IMR-90 (cell line): ENCODE measurements at regions not wholly inside any gene's neighbourhood (a gene's known extent, or its start where the extent isn't known, plus 50 kb on each side); places are given as distances from the start of the nearest gene placed in this dataset.
A peak's percentile ranks its signal among the peaks of the same experiment; 100 is the strongest.

Source experiments
- ATAC-seq: fragments of 200-7000 bp; cut with Tn5 transposase; 2 replicates; pipeline ENCODE4 v1.9.1; 2020; ENCODE audit warnings: low read depth, mild to moderate bottlenecking, moderate library complexity
- BruUV-seq: library from RNA; stranded (reverse); fragments of 400-500 nt; replicated peaks from 2 replicates; lab custom pipeline; 2021; lab: Mats Ljungman, UMichigan
- CTCF ChIA-PET: fragments of 300-600 bp; formaldehyde crosslinking; extraction: SDS; loops from one replicate; lab custom pipeline; 2021; ENCODE audit warnings: antibody characterized with exemption; lab: Yijun Ruan, JAX
- POLR2A ChIA-PET: fragments of 300-600 bp; sonication (Branson Sonifier 250); formaldehyde crosslinking; loops from one replicate; lab custom pipeline; 2022; ENCODE audit warnings: antibody characterized with exemption; ENCODE audit not compliant: unreplicated experiment; lab: Charles Lee
- DNase-seq: peaks from one replicate; pipeline ENCODE4 v3.0.0; 2013
- H2AFZ ChIP-seq: replicated peaks from 2 replicates; pipeline ENCODE3; 2013; ENCODE audit warnings: low read length, mild to moderate bottlenecking; ENCODE audit not compliant: poor library complexity
- H2AK5ac ChIP-seq: 2 replicates; pipeline ENCODE4 v1.6.1; 2013; ENCODE audit warnings: low read depth, low read length, inconsistent platforms
- H2AK9ac ChIP-seq: replicated peaks from 2 replicates; pipeline ENCODE3; 2013; ENCODE audit warnings: mild to moderate bottlenecking, low read depth, low read length, moderate library complexity; ENCODE audit not compliant: poor library complexity
- H2BK120ac ChIP-seq: 2 replicates; pipeline ENCODE4 v1.6.1; 2013; ENCODE audit warnings: low read depth, low read length, inconsistent platforms
- H2BK15ac ChIP-seq: 3 replicates; pipeline ENCODE4 v1.6.1; 2013; ENCODE audit warnings: low read depth, low read length, inconsistent platforms
- H2BK20ac ChIP-seq: 2 replicates; pipeline ENCODE4 v1.6.1; 2013; ENCODE audit warnings: low read depth, mild to moderate bottlenecking, inconsistent platforms, low read length, moderate library complexity
- H2BK5ac ChIP-seq: 2 replicates; pipeline ENCODE4 v1.6.1; 2013; ENCODE audit warnings: mild to moderate bottlenecking, low read depth, low read length, inconsistent platforms; ENCODE audit not compliant: poor library complexity, severe bottlenecking
- H3K14ac ChIP-seq: replicated peaks from 2 replicates; pipeline ENCODE4 v1.6.1; 2013; ENCODE audit warnings: low read depth, low read length, inconsistent platforms
- H3K18ac ChIP-seq: 2 replicates; pipeline ENCODE4 v1.6.1; 2013; ENCODE audit warnings: low read depth, low read length, control low read depth
- H3K23ac ChIP-seq: 2 replicates; pipeline ENCODE4 v1.6.1; 2013; ENCODE audit warnings: low read depth, low read length, inconsistent platforms
- H3K27ac ChIP-seq: 2 replicates; pipeline ENCODE4 v1.5.1; 2013; ENCODE audit warnings: mild to moderate bottlenecking, control low read depth, low read length; ENCODE audit not compliant: insufficient read depth
- H3K27me3 ChIP-seq: 2 replicates; pipeline ENCODE4 v1.6.1; 2013; ENCODE audit warnings: low read length; ENCODE audit not compliant: control insufficient read depth, insufficient read depth
- H3K36me3 ChIP-seq: 2 replicates; pipeline ENCODE4 v1.6.1; 2013; ENCODE audit warnings: low read length, mixed read lengths; ENCODE audit not compliant: control insufficient read depth, insufficient read depth
- H3K4ac ChIP-seq: 2 replicates; pipeline ENCODE4 v1.6.1; 2013; ENCODE audit warnings: low read depth, low read length, inconsistent platforms
- H3K4me1 ChIP-seq: 2 replicates; pipeline ENCODE4 v1.6.1; 2013; ENCODE audit warnings: low read length, mixed read lengths; ENCODE audit not compliant: control insufficient read depth, insufficient read depth
- H3K4me2 ChIP-seq: 2 replicates; pipeline ENCODE4 v1.6.1; 2013; ENCODE audit warnings: low read depth, mild to moderate bottlenecking, control low read depth, low read length, moderate library complexity
- H3K4me3 ChIP-seq: 2 replicates; pipeline ENCODE4 v1.5.1; 2013; ENCODE audit warnings: low read depth, mild to moderate bottlenecking, control low read depth, low read length, moderate library complexity; ENCODE audit not compliant: insufficient read depth
- H3K56ac ChIP-seq: 2 replicates; pipeline ENCODE4 v1.6.1; 2013; ENCODE audit warnings: low read length, inconsistent platforms; ENCODE audit not compliant: insufficient read depth; ENCODE audit errors: extremely low read depth
- H3K79me1 ChIP-seq, 2 experiments: 2 replicates each; pipeline ENCODE4 v1.6.1; 2013; ENCODE audit warnings: low read length in 2 of 2, inconsistent platforms in 1 of 2, low read depth in 1 of 2
- H3K9ac ChIP-seq: 2 replicates; pipeline ENCODE4 v1.6.1; 2013; ENCODE audit warnings: low read depth, low read length, control low read depth
- H3K9me1 ChIP-seq: 2 replicates; pipeline ENCODE4 v1.6.1; 2013; ENCODE audit warnings: low read length, inconsistent platforms; ENCODE audit not compliant: insufficient read depth
- H3K9me3 ChIP-seq: 2 replicates; pipeline ENCODE4 v1.6.1; 2013; ENCODE audit warnings: low read length; ENCODE audit not compliant: control insufficient read depth, insufficient read depth
- H4K20me1 ChIP-seq: 2 replicates; pipeline ENCODE4 v1.6.1; 2013; ENCODE audit warnings: low read length, inconsistent platforms; ENCODE audit not compliant: insufficient read depth
- H4K5ac ChIP-seq: 2 replicates; pipeline ENCODE4 v1.6.1; 2013; ENCODE audit warnings: mild to moderate bottlenecking, low read depth, low read length, control low read depth
- H4K8ac ChIP-seq, 2 experiments: 2 replicates each; pipeline ENCODE4 v1.6.1; 2013; ENCODE audit warnings: low read depth in 2 of 2, low read length in 2 of 2, control low read depth in 1 of 2, inconsistent platforms in 1 of 2
- H4K91ac ChIP-seq: 2 replicates; pipeline ENCODE4 v1.6.1; 2013; ENCODE audit warnings: low read depth, low read length, inconsistent platforms; ENCODE audit not compliant: insufficient read depth
- BHLHE40 ChIP-seq: fragments of 150-350 bp; IDR thresholded peaks from 2 replicates; pipeline ENCODE4 v1.6.1; 2016; ENCODE audit warnings: mild to moderate bottlenecking, low read depth, low read length
- CEBPB ChIP-seq: IDR thresholded peaks from 2 replicates; pipeline ENCODE4 v1.6.1; 2012; ENCODE audit warnings: low read depth, low read length, improper control_type of control experiment
- CHD1 ChIP-seq: IDR thresholded peaks from 2 replicates; pipeline ENCODE4 v1.6.1; 2012; ENCODE audit warnings: low read depth, low read length, improper control_type of control experiment
- CTCF ChIP-seq: conservative IDR thresholded peaks from 2 replicates; pipeline ENCODE4 v1.5.1; 2012; ENCODE audit warnings: mild to moderate bottlenecking, low read depth, low read length, improper control_type of control experiment
- ELK1 ChIP-seq: fragments of 150-350 bp; IDR thresholded peaks from 2 replicates; pipeline ENCODE4 v1.6.1; 2016; ENCODE audit warnings: low read depth, mild to moderate bottlenecking, low read length, moderate library complexity, borderline replicate concordance
- MAFK ChIP-seq: IDR thresholded peaks from 2 replicates; pipeline ENCODE4 v1.6.1; 2012; ENCODE audit warnings: low read depth, low read length, improper control_type of control experiment
- MAZ ChIP-seq: IDR thresholded peaks from 2 replicates; pipeline ENCODE4 v1.6.1; 2012; ENCODE audit warnings: low read depth, mild to moderate bottlenecking, low read length, improper control_type of control experiment, moderate library complexity, borderline replicate concordance
- MXI1 ChIP-seq: IDR thresholded peaks from 2 replicates; pipeline ENCODE4 v1.6.1; 2012; ENCODE audit warnings: low read depth, mild to moderate bottlenecking, low read length, moderate library complexity, borderline replicate concordance
- POLR2A ChIP-seq: IDR thresholded peaks from 2 replicates; pipeline ENCODE4 v1.6.1; 2012; ENCODE audit warnings: mild to moderate bottlenecking, low read depth, low read length
- RAD21 ChIP-seq: IDR thresholded peaks from 2 replicates; pipeline ENCODE4 v1.6.1; 2012; ENCODE audit warnings: low read length, improper control_type of control experiment
- RCOR1 ChIP-seq: IDR thresholded peaks from 2 replicates; pipeline ENCODE4 v1.6.1; 2012; ENCODE audit warnings: mild to moderate bottlenecking, low read length, improper control_type of control experiment; ENCODE audit not compliant: insufficient replicate concordance
- RFX5 ChIP-seq: IDR thresholded peaks from 2 replicates; pipeline ENCODE4 v1.8.0; 2012; ENCODE audit warnings: low read depth, mild to moderate bottlenecking, low read length, moderate library complexity
- SMC3 ChIP-seq: fragments of 150-350 bp; IDR thresholded peaks from 2 replicates; pipeline ENCODE4 v1.6.1; 2016; ENCODE audit warnings: low read depth, mild to moderate bottlenecking, antibody characterized with exemption, low read length, moderate library complexity
- USF2 ChIP-seq: fragments of 150-350 bp; IDR thresholded peaks from 2 replicates; pipeline ENCODE4 v1.6.1; 2017; ENCODE audit warnings: mild to moderate bottlenecking, antibody characterized with exemption, low read length, low read depth
- WGBS, 2 experiments: methylation state at CpG; one replicate each; pipeline versions ENCODE4 v1.1.5 to v1.1.7; 2013; ENCODE audit warnings: missing lambda C conversion rate in 2 of 2; ENCODE audit not compliant: insufficient read length in 1 of 2; ENCODE audit errors: extremely low coverage in 2 of 2; 5-methylcytosine and 5-hydroxymethylcytosine counted together
- dilution Hi-C: fragments of 300-500 bp; cut with HindIII; formaldehyde crosslinking; loops from one replicate; pipeline ENCODE4 v1.14.3; 2018; ENCODE audit warnings: low sequenced_read_pairs; ENCODE audit not compliant: unreplicated experiment
- in situ Hi-C: fragments of 300-500 bp; cut with MboI; formaldehyde crosslinking; loops from 3 replicates; pipeline ENCODE4 v1.14.3; 2019; ENCODE audit warnings: low sequenced_read_pairs, inconsistent platforms, mixed read lengths
- intact Hi-C: fragments of 100-400 bp; cut with micrococcal nuclease; formaldehyde crosslinking; loops from 2 replicates; pipeline ENCODE4 v1.10.0; 2022

DNA sequence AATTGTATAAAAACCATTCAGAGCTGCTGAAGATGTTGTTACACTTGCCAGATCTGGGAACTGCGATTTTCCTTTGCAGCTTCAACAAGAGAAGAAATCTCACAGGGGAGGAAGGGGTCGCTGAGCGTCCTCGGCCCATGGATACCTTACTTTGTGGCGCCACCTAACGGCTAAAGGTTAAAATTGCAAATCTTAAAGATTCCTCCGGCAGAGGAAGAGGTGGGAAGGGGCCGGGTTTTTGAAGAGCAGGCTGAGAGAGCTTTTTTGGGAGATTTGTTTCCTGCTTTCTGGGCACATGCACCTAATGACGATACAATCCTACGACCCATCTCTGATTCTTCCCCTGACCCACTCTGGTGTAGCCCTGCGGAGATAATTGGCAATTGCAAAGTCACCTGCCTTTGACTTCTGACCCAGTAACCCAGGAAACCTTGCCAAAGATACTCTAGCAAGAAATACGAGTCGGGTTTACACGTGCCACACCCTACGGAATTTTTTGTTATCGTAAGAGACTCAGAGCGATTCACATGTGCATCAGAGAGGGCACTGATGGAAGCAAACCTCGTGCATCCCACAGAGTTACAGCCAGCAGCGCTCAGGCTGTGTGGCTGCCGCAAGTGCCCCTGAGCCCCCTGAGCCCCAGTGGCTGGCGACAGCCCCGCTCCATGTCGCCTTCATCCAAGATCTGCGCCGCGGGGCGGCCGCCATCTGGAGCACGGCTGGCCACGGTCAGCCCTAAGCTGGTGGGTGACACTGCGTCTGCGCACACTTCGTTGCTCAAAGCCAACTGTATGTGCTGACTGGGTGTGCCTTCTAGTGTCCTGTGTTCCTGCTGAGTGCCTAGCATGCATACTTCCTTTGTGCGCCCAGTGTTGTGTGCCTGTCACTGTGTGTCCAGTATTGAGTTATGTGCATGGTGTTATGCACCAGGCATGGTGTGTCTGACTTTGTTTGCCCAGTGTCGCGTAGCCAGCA is 55.2 kb upstream of the CHRNA7 start:
- Histone ChIP-seq H2AK9ac (no peak overlapping the region), H4K5ac (no peak overlapping the region), H3K4ac (no peak overlapping the region), H4K91ac (no peak overlapping the region), H4K20me1 (no peaks in the 10 kb centered on the region), H3K36me3 (no peaks in the 10 kb centered on the region), H3K9me1 (no peaks in the 10 kb centered on the region), H3K79me1 (no peaks in the 10 kb centered on the region), H3K9me3 (no peaks in the 10 kb centered on the region), H3K56ac (no peak overlapping the region), H3K14ac (no peak overlapping the region), H2AK5ac (no peak overlapping the region), H3K4me2 (no peak overlapping the region), H3K18ac (no peak overlapping the region), H2BK20ac (no peak overlapping the region), H2BK5ac (no peak overlapping the region), H2BK120ac (no peak overlapping the region), H3K27ac (no peak overlapping the region), H3K9ac (no peak overlapping the region), H3K27me3 (no peaks in the 10 kb centered on the region), H3K23ac (no peak overlapping the region), H3K4me3 (no peak overlapping the region), H2AFZ (no peak overlapping the region), H3K4me1 (no peaks in the 10 kb centered on the region), H2BK15ac (no peak overlapping the region), H4K8ac (no peak overlapping the region)
- dilution Hi-C loops (no loop called here), in situ Hi-C loops (no loop called here), intact Hi-C loops (no loop called here)
- ChIA-PET POLR2A (no interaction called here), CTCF (interaction anchor here (0.6 kb wide), 1 partner anchor 8 kb away, joined by 3 read pairs; no protein-coding TSS in a partner anchor)
- DNase-seq = peak; percentile 0
- 0% methylated on average over 6 of the region's 36 CpGs; no CpG with 5 or more reads in 1 of the 2 experiments for WGBS, 2 experiments
- BruUV-seq = no TSS peak
- peak; percentile 53; the same call in 1 of the 2 replicates for ATAC-seq
- TF ChIP-seq RCOR1 = no peak
- TF ChIP-seq RAD21 = peak; percentile 58
- TF ChIP-seq CTCF = peak; percentile 61
- no peak for TF ChIP-seq BHLHE40
- TF ChIP-seq RFX5 = no peak
- no peak for TF ChIP-seq MAFK
- TF ChIP-seq SMC3 = peak; percentile 27; the same call in 1 of the 2 replicates
- TF ChIP-seq USF2 = no peak
- no peak for TF ChIP-seq CEBPB
- no peak for TF ChIP-seq ELK1
- no peak for TF ChIP-seq CHD1
- no peak for TF ChIP-seq MXI1
- TF ChIP-seq MAZ = no peak
- no peak for TF ChIP-seq POLR2A
